ENCODE measurements at regions not wholly inside any gene's neighbourhood (a gene's known extent, or its start where the extent isn't known, plus 50 kb on each side); places are given as distances from the start of the nearest gene placed in this dataset.

DNA sequence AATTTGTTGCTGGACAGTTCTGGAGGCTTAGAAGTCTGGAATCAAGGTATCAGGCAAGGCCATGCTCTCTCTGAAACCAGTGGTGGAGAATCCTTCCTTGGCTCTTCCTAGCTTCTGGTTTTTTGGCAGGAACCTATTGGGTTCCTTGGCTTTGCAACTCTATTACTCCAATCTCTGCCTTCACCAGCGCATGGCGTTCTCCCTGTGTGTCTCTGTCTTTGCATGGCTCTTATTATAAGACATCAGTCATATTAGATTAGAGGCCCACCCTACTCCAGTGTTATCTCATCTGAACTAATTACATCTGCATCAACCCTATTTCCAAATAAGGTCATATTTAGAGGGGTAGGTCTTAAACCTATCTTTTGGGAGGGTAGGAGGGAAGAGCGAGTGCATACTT is 358.1 kb upstream of the RARB start:
- TF ChIP-seq, protein P1, sequence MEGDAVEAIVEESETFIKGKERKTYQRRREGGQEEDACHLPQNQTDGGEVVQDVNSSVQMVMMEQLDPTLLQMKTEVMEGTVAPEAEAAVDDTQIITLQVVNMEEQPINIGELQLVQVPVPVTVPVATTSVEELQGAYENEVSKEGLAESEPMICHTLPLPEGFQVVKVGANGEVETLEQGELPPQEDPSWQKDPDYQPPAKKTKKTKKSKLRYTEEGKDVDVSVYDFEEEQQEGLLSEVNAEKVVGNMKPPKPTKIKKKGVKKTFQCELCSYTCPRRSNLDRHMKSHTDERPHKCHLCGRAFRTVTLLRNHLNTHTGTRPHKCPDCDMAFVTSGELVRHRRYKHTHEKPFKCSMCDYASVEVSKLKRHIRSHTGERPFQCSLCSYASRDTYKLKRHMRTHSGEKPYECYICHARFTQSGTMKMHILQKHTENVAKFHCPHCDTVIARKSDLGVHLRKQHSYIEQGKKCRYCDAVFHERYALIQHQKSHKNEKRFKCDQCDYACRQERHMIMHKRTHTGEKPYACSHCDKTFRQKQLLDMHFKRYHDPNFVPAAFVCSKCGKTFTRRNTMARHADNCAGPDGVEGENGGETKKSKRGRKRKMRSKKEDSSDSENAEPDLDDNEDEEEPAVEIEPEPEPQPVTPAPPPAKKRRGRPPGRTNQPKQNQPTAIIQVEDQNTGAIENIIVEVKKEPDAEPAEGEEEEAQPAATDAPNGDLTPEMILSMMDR (IDR thresholded peaks at IDR 0.05; ENCODE audit: insufficient read depth, low read length, poor library complexity, severe bottlenecking) = no peak
- no peak for DNase-seq (ENCODE audit: low read depth)
- no peaks in the 10 kb centered on the region for H3K27me3 ChIP-seq (ENCODE audit: control insufficient read depth, insufficient read depth, low read length)
- H3K4me3 ChIP-seq (ENCODE audit: low read depth, low read length) = no peak overlapping the region
- H3K36me3 ChIP-seq (ENCODE audit: control insufficient read depth, insufficient read depth, low read length) = no peaks in the 10 kb centered on the region

DNA sequence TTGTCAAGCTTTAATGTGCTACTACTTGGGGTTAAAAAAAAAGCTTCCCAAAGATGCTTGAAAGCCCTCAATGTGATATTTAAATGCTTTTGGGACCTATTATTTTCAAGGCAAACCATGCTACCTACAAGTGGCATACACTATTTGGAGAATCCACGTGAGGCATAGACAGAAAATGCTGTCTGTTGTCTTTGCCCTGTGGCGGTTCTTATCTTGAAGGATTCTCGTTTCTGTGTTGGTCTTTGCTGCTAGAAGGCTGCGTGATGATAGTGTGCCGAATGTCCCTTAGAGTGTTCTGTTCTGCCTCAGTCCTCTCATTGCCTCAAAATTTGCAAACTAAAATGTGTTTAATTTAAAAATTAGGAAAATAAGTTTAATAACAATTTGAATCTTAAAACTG is 356.2 kb upstream of the RARB start:
- Histone ChIP-seq H3K4me3 (ENCODE audit: low read depth, low read length) (no peak overlapping the region), H3K27me3 (ENCODE audit: control insufficient read depth, insufficient read depth, low read length) (no peaks in the 10 kb centered on the region), H3K36me3 (ENCODE audit: control insufficient read depth, insufficient read depth, low read length) (no peaks in the 10 kb centered on the region)
- TF ChIP-seq, protein P1 (IDR thresholded peaks at IDR 0.05; ENCODE audit: insufficient read depth, low read length, poor library complexity, severe bottlenecking) = no peak
- no peak for DNase-seq (ENCODE audit: low read depth)

DNA sequence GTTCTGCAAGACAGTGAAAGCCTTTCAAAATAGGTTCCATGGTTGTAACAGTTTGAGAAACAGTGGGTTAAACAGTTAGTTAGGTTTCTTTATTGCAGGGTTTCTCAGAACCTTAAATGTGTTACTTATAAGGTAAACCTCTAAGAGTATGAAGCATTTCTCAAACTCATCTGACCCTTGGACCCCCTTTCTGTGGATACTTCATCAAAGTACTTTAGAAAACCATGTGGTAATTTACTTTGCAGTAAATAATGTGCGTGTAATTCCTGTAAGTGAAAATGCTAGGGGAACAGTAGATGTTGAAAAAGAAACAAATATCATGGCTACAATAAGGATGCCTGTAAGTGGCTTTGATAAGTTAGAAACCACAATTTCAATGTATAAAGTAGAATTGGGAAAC is 354.6 kb upstream of the RARB start:
- TF ChIP-seq, protein P1 (IDR thresholded peaks at IDR 0.05; ENCODE audit: insufficient read depth, low read length, poor library complexity, severe bottlenecking) = no peak
- Histone ChIP-seq H3K4me3 (ENCODE audit: low read depth, low read length) (no peak overlapping the region), H3K27me3 (ENCODE audit: control insufficient read depth, insufficient read depth, low read length) (no peaks in the 10 kb centered on the region), H3K36me3 (ENCODE audit: control insufficient read depth, insufficient read depth, low read length) (no peaks in the 10 kb centered on the region)
- DNase-seq (ENCODE audit: low read depth) = no peak

DNA sequence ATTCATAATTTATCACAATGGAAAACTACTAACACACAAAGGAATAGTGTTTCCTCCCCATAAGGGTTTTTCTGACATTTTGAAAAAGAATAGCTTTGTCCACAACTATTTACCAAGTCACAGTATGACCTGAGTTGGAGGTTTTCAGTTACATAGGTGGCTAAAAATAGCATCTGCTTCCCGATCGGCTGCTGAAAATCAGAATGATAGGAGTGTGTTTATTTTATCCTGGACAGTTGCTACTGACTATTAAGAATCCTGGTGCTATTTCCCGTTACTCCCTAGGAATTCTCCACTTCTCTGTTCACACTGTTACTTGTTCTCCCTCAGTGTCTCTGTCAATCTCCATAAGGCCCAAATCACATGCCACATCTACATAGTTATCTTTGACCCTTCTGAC is 353.9 kb upstream of the RARB start:
- Histone ChIP-seq H3K4me3 (ENCODE audit: low read depth, low read length) (no peak overlapping the region), H3K36me3 (ENCODE audit: control insufficient read depth, insufficient read depth, low read length) (no peaks in the 10 kb centered on the region), H3K27me3 (ENCODE audit: control insufficient read depth, insufficient read depth, low read length) (no peaks in the 10 kb centered on the region)
- TF ChIP-seq, protein P1 (IDR thresholded peaks at IDR 0.05; ENCODE audit: insufficient read depth, low read length, poor library complexity, severe bottlenecking) = no peak
- no peak for DNase-seq (ENCODE audit: low read depth)

DNA sequence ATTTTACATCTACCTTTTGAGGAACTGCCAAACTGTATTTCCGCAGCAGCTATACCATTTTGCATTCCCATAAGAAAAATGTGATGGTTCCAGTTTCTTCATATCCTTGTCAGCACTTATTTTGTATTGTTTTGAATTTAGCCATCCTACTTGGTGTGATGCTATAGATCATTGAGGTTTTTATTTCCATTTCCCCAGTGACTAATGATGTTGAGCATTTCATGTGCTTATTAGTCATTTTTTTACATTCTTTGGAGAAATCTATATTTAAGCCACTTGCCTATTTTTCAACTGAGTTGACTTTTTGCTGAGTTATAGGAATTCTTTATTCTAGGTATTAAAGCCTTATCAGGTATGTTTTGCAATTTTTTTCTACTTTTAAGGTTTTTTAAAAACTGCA is 347.6 kb upstream of the RARB start:
- H3K36me3 ChIP-seq (ENCODE audit: control insufficient read depth, insufficient read depth, low read length) = no peaks in the 10 kb centered on the region
- TF ChIP-seq, protein P1 (IDR thresholded peaks at IDR 0.05; ENCODE audit: insufficient read depth, low read length, poor library complexity, severe bottlenecking) = no peak
- H3K4me3 ChIP-seq (ENCODE audit: low read depth, low read length) = no peak overlapping the region

DNA sequence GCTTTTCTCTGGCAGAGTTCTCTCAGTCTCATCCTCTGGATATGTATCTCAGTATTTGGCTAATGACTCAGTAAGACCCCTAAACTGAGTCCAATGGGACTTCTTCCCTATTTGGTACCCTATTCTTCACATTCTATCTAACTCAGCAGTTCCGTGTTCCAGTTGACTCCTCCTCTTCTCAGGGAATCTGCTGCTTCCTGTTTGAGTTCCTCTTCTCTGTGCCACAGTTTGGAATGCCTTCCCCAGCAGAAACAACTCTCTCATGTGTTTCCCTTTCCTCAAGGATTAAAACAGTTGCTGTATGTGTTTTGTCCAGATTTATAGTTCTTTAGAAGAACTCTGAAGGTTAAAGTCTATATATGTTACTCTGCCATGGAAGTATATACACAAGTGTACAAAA is 344.0 kb upstream of the RARB start:
- TF ChIP-seq, protein P1 (IDR thresholded peaks at IDR 0.05; ENCODE audit: insufficient read depth, low read length, poor library complexity, severe bottlenecking) = no peak
- H3K36me3 ChIP-seq (ENCODE audit: control insufficient read depth, insufficient read depth, low read length) = no peaks in the 10 kb centered on the region
- DNase-seq (ENCODE audit: low read depth) = no peak
- H3K27me3 ChIP-seq (ENCODE audit: control insufficient read depth, insufficient read depth, low read length) = no peaks in the 10 kb centered on the region
- H3K4me3 ChIP-seq (ENCODE audit: low read depth, low read length) = no peak overlapping the region

More for the DNA sequence above, 347.6 kb upstream of the RARB start:
- H3K27me3 ChIP-seq (ENCODE audit: control insufficient read depth, insufficient read depth, low read length) = no peaks in the 10 kb centered on the region
- DNase-seq (ENCODE audit: low read depth) = no peak
